Brain microvascular endothelial cell (primary cell): ENCODE measurements at regions not wholly inside any gene's neighbourhood (a gene's known extent, or its start where the extent isn't known, plus 50 kb on each side); places are given as distances from the start of the nearest gene placed in this dataset.

Experiments
- DNase-seq: peaks from one replicate; pipeline ENCODE4 v3.0.0-alpha.2; 2020
- H3K27ac ChIP-seq: fragments of 250-450 bp; sonication (Bioruptor Pico); 2 replicates; pipeline ENCODE4 v1.5.1; 2020; ENCODE audit warnings: mild to moderate bottlenecking, moderate library complexity
- H3K27me3 ChIP-seq: fragments of 250-450 bp; sonication (Bioruptor Pico); replicated peaks from 2 replicates; pipeline ENCODE4 v1.5.1; 2020; ENCODE audit warnings: mild to moderate bottlenecking
- H3K36me3 ChIP-seq: fragments of 250-450 bp; sonication (Bioruptor Pico); replicated peaks from 2 replicates; pipeline ENCODE4 v1.5.1; 2020; ENCODE audit warnings: mild to moderate bottlenecking
- H3K4me3 ChIP-seq: 2 replicates; pipeline ENCODE4 v1.5.1; 2011; ENCODE audit warnings: low read depth, mild to moderate bottlenecking, control low read depth, low read length, moderate library complexity
- CTCF ChIP-seq: IDR thresholded peaks from 2 replicates; pipeline ENCODE4 v1.5.1; 2011; ENCODE audit warnings: low read depth, mild to moderate bottlenecking, moderate library complexity, low read length, control low read depth, inconsistent platforms; ENCODE audit errors: missing control alignments
- in situ Hi-C: cut with HindIII; loops from 2 replicates; pipeline ENCODE4 v1.10.0; 2017; ENCODE audit warnings: low sequenced_read_pairs, low pct_ligation_motif_present

GRCh38 chr22:22759889-22760546 is 115.6 kb downstream of the GGTLC2 start:
- no peaks in the 10 kb centered on the region for H3K36me3 ChIP-seq
- no peak for DNase-seq
- TF ChIP-seq CTCF: no peak
- in situ Hi-C loops: no loop called here
- peaks cover 8% of the 10 kb centered on the region for H3K27me3 ChIP-seq
- H3K4me3 ChIP-seq: no peak overlapping the region
- H3K27ac ChIP-seq: no peak overlapping the region

GRCh38 chr22:22761606-22761962 is 117.2 kb downstream of the GGTLC2 start:
- TF ChIP-seq CTCF: no peak
- Histone ChIP-seq H3K36me3 (no peaks in the 10 kb centered on the region), H3K27ac (no peak overlapping the region), H3K27me3 (no peaks in the 10 kb centered on the region), H3K4me3 (no peak overlapping the region)
- no peak for DNase-seq
- in situ Hi-C loops: no loop called here

GRCh38 chr22:22761963-22762772 is 117.8 kb downstream of the GGTLC2 start:
- Histone ChIP-seq H3K27ac (no peak overlapping the region), H3K36me3 (no peaks in the 10 kb centered on the region), H3K4me3 (no peak overlapping the region), H3K27me3 (peaks cover 1% of the 10 kb centered on the region)
- no peak for TF ChIP-seq CTCF
- DNase-seq: no peak
- in situ Hi-C loops: no loop called here

GRCh38 chr22:22763512-22763911 is 119.1 kb downstream of the GGTLC2 start:
- Histone ChIP-seq H3K27me3 (peaks cover 8% of the 10 kb centered on the region), H3K36me3 (no peaks in the 10 kb centered on the region), H3K4me3 (no peak overlapping the region), H3K27ac (no peak overlapping the region)
- DNase-seq: no peak
- no peak for TF ChIP-seq CTCF
- in situ Hi-C loops: no loop called here

- Histone ChIP-seq H3K27ac (no peak overlapping the region), H3K27me3 (peaks cover 10% of the 10 kb centered on the region), H3K36me3 (no peaks in the 10 kb centered on the region), H3K4me3 (no peak overlapping the region)
- no peak for DNase-seq
- in situ Hi-C loops: no loop called here
- TF ChIP-seq CTCF: no peak
Observed at GRCh38 chr22:22764085-22764484, 119.7 kb downstream of the GGTLC2 start.
